NOMO-1 (cell line): ENCODE measurements at regions not wholly inside any gene's neighbourhood (a gene's known extent, or its start where the extent isn't known, plus 50 kb on each side); places are given as distances from the start of the nearest gene placed in this dataset.
"Not testable (repeated sequence)": the region's sequence is repeated elsewhere in the genome, so short reads cannot be mapped to it uniquely, and the experiment has no call there.

ENCODE experiments used
- DNase-seq, 2 experiments: peaks; one replicate each; lab custom pipeline; 2025; ENCODE audit not compliant: unreplicated experiment in 2 of 2; lab: John Stamatoyannopoulos, UW

DNA sequence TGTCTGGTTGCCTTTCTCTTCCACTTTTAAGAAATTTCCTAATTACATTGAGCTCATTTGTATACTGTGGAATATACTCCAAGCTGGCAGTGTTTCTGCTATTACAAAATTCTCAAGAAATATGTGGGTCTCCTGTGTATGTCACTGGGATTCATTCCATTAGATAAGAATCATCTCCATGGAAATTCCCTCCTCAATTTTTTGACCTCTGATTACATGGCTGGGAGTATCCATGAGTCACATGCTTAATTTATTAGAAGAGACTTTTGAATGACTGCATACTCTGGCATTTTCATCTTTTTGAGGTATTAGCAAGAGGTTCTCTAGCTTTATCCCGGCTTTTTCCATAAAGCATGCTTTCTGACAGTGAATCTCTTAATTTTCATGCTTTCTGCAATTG, 665.5 kb upstream of the CNTNAP5 start:
- no peak for DNase-seq

DNA sequence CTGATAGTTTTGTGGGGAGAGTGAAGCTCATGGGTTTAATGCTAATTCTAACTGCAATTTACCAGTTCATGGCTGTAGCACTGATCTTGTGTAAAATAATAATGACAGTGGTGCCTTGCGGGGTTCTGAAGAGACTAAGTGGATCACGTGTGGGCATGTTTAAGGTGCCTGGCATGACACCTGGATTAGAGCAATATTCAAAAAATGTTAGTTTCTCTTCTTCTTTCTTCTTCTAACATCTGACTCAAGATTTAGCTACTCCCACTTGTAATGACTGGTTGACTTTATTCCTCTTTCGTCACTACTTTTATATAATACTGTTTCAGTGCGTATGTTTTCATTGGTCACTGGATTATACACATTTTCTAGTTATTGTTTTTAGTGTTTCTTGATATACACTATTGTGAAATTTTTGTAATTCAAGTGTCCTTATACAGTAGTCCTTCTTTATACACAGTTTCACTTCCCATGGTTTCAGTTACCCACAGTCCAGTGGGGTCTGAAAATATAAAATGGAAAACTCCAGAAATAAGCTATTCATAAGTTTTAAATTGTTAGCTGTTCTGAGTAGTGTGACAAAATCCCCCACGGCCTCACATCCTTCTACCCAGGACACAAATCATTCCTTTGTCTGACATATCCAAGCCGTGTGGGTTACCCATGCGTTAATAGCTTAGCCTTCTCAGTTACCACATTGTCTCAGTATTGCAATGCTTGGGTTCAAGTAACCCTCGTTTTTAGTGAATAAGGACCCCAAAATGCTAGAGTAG, 662.2 kb upstream of the CNTNAP5 start:
- DNase-seq, result no peak

DNA sequence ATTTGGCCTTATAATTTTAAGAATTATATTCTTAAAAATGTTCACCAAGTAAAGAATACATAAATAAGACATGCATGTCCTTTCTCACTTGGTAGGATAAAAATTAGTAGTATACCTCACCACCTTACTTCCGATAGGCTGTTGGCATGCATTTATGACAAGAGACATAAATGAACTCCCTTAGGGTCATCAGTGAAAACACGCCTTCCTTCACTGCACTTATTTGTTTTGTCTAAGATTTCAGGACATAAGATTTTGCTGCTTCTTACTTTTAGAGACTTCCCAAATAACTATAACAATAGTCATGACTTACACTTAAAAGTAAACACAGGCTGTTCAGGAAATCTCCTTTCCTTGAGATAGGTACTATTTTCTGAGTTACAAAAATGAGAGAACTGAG, 661.3 kb upstream of the CNTNAP5 start:
- DNase-seq, result no peak

DNA sequence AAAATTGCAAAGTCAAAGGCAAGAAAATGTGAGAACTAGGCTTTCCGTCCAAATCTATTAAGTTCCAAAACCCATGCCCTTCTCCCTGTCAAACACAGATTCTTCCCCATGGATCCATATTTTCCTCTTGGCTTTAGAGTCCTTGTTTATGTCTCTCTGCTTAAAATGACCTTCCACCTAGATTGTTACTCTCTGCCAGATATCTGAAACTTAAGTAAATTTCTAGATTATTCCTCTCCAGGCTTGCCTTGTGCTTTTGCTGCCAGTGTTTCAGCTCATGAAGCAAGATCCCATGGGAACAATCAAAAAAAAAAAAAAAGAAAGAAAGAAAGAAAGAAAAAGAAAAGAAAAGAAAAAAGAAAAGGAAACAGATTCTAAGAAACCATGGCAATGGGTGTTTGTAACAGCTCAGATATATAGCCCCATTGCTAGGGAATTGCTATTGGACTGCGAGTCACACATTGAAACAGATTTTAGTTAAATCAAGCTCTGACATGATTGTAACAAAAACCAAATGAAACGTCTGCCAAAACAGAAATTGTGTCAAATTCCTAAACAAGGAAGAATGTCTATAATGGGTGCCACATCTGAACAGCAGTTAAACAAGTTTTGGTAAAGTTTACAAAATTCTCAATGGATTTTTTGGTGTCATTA, 660.7 kb upstream of the CNTNAP5 start:
- no peak for DNase-seq

DNA sequence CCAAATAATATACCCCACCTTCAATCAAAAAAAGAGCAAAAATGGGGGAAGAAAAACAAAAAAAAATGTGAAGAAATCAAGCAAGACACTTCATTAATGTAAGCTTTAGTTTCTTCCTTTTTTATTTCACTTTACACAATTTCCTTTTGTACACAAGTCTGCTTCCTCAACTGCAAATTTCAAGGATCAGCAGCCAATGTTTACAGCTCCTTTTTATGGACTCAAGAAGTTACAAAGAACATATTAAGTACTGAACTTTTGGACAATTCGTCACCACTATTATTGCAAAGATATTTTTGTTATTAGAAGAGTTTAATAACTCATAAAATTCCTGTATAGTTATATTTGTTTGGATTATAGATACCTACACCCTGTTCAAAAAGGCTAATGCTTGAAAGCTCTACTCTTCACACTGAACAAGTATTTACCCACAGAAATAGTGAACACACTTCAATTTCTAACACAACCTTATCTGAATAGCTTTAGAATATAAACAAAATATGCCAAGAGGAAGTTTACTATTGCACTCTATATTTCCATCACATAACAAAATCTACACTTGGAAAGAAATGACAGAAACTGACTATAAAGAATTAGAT, 658.7 kb upstream of the CNTNAP5 start:
- no peak for DNase-seq

DNA sequence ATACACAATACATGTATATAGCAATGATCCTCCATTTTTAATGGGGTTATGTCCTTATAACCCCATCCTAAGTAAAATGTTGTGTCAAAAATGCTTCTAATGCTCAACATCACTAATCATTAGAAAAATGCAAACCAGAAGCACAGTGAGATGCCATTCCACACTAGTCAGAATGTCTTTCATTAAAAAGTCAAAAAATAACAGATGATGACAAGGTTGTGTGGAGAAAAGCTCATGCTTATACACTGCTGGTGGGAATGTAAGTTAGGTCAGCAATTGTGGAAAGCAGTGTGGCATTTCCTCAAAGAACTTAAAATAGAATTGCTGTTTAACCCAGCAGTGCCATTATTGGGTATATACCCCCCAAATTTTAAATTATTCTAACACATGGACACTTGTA, 654.9 kb upstream of the CNTNAP5 start:
- no peak for DNase-seq

DNA sequence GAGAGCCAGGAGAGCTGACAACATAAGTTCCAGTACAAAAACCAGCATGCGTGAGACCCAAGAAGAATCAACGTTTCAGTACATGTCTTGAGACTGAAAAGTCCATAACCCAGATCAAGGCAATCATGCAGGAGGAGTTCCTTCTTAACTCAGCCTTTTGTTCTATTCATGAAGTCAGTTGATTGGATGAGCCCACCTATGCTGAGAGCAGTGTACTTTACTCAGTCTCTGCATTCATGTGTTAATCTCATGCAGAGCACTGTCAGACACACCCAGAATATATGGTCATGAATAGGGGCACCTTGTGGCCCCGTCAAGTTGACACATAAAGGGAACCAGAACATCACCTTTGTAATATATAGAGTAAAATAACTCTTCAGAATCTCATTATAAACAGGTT, 653.6 kb upstream of the CNTNAP5 start:
- DNase-seq, result no peak

DNA sequence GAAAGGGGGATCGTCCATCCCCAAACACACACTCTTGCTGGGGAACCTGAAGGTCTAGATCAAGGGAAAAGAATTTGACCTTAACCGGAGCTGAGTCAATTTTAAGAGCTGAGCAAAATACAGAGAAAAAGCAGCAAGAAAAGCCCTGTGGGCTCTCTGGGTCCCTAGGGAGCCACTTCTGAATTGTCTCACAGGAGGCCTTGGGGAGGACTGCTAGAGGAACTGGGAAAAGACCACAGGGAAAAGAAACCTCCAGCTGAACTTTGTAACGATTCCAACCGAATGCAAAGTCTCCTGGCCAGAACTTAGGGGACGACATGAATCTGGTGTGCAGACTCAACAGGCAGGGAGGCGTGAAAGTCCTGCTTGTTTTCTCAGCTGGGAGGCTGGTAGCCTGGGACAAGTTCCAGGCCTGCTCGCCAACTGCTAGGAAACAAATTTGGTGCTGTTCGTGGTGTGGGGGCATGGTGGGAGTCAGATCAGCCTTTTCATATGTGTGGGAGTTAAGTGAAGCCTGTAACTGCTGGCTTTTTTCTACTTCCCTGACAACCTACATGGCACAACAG, 644.6 kb upstream of the CNTNAP5 start:
- no peak for DNase-seq

DNA sequence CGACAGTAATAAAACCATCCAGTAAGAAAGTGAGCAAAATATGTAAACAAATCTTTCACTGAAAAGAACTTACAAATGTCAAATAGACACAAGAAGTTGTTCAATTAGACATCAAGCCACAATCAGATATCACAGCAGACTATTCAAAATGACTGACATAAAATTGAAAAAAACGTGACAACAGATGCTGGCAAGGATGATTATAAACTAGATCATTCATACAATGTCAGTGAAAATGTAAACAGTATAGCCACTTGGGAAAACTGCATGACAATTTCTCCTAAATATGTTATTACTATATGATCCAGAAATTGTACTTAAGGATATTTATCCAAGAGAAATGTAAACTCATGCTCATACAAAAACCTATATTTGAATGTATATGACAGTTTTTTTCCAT, 609.4 kb upstream of the CNTNAP5 start:
- DNase-seq, result no peak

DNA sequence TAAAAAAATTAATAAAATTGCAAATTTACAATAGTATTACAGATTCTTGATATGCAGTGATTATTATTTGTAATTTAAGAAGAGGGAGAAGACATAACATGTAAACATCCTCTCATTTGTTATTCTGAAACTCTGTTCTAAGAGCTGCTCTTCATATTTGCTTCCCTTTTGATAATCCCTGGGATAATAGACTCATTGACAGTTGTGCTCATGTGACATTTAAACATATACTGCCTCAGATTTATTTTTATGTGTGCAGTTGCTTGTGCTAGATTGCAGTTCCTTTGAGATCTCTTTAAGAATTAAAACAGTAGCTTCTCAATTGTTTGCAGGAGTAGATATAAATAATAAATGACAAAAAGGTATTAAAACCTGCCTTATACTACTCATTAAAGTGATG, 605.1 kb upstream of the CNTNAP5 start:
- no peak for DNase-seq

DNA sequence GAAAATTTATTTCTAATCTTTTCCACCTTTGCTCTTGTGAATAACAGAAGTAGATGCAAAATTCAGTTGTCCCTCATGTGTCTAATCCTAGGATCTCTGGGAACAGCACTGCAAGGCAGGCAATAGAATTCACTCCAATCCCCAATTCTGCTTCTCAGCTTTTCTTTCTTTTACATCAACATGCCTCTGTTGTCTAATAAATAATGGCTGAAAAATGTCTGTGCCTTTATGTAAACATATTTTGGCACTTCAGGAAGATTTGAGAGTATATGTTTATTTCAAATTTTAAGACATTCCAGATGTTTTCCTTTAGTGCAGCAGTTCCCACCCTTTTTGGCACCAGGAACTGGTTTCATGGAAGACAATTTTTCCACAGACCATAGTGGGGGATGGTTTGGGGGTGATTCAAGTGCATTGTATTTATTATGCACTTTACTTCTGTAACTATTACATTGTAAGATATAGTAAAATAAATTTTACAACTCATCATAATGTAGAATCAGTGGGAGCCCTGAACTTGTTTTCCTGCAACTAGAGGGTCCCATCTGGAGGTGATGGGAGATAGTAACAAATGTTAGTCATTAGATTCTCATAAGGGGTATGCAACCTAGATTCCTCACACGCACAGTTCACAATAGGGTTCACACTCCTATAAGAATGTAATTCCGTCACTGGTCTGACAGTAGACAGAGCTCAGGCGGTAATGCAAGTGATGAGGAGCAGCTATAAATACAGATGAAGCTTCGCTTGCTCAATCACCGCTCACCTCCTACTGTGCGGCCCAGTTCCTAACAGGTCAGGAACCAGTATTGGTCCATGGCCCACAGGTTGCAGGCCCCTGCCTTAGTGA, 590.3 kb upstream of the CNTNAP5 start:
- no peak for DNase-seq

DNA sequence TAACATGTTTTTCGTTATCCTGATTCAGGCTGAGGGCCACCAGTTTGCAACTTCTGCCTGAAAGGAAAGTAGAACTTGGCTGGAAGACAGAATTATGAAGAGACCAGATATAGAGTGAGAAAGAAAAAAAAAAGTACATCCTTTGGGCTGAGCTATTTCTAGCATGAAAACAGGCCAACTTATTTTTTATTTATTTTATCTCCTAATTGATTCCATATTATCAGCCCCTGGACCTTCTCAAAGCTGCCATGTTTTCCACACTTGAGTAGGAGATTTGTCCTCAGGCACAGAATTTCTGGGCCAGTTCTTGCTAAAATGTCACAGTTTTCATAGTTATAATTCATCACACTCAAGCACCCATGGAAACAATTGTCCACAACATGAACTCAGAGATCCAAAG, 586.8 kb upstream of the CNTNAP5 start:
- DNase-seq, result no peak

DNA sequence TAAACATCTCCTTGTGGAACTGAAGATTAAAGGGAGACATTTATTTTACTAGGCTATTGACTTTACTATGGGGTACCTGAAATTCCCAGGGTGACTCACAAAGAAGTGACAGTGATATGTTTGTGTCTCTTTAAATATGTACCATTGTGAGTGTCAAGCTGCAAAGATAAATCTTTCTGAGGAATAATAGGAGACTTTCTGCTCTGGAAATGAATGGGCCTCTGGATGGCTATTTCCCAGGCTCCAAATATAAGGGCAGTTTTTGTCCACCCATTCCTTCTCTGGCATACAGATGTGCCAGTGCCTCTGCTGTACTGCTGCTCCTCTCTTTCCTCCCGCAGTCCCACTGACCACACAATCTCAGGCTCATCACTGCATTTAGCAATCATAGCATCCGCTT, 586.4 kb upstream of the CNTNAP5 start:
- no peak for DNase-seq

DNA sequence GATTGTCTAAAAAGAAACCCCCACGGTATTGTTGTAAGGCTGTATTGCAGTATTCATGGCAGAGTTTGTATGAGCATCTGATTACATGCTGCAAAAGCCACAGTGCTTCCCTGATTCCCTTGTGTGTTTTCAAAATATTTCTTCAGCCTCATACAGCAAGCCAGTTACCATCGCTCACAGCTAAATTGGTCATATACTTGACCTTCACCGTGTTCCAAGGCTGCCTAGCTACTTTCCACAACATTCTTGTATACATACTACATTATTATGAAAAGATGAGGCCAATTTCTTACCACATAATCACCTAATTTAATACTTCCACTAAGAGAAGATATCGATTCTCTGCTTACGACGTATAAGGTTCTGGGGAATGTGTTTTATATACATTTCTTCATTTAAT, 576.3 kb upstream of the CNTNAP5 start:
- DNase-seq, result no peak

DNA sequence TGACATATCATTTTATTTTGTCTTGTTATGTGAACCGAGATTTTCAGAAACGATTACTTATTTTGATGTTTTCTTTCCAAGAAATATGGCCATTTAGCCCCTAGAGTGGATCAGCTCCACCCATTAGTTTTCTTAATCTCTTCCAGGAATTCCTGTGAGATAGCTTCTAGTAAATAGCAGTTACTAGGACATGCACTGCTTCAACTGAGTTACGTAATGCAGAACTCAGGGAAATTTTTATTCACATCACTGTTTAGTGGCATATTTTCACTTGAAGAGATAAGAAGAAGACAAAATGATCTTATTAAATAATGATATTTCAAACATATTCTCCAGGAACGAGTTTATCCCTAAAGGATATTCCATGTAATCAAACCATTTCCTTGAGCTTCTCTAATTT, 573.5 kb upstream of the CNTNAP5 start:
- DNase-seq, result no peak

DNA sequence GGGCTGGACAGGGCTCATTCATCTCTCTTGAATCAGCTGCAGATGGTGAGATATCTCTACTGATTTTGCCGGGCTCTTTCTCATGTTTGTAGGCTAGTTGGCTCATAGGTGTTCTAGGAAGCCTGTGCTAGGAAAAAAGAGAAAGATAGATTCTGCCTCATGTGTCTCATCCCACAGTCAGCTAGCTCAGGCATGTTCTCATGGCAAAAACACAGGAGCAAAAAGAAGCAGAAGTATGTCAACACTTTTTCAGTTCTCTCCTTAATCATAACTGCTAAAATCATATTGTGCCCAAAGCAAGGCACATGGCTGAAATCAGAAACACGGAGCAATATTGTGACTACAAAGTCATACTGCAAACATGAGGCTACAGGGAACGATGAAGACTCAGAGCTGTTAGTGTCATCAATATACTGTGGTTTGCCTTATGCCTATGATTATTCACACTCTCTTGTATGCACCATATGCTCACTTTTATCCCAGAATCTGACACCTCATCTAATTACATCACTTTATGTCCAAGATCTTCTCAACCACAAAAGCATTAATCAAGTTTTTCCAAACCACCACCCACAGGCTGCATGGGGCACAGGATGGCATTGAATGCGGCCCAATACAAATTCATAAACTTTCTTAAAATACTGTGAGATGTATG, 571.9 kb upstream of the CNTNAP5 start:
- DNase-seq, result no peak

DNA sequence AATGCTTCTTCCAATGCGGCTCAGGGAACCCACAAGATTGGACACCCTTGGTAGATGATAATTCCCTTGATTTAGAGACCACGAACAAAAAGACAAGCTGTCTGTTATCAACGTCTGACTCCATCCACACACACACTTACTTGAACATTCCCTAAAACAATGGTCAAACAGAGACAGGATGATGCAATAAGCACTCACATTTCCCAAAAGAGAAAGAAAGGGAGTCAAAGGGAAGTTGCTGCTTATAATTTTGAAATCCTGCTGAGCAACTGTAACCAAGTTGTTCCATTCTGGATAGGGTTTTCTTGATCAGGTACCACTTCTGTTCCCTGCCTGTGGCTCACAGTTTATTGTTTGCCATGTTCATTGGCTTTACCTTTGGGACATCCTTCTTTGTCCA, 571.3 kb upstream of the CNTNAP5 start:
- DNase-seq, result no peak

DNA sequence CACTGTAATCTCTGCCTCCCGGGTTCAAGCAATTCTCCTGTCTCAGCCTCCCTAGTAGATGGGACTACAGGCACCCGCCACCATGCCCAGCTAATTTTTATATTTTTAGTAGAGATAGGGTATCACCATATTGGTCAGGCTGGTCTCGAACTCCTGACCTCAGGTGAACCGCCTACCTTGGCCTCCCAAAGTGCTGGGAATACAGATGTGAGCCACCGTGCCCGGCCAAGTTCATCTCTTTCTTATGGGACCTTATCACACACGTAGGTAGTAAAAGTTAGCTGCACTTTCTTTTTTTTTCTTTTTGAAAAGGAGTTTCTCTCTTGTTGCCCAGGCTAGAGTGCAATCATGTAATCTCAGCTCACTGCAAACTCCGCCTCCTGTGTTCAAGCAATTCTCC, 569.9 kb upstream of the CNTNAP5 start:
- DNase-seq, result not testable (repeated sequence)

DNA sequence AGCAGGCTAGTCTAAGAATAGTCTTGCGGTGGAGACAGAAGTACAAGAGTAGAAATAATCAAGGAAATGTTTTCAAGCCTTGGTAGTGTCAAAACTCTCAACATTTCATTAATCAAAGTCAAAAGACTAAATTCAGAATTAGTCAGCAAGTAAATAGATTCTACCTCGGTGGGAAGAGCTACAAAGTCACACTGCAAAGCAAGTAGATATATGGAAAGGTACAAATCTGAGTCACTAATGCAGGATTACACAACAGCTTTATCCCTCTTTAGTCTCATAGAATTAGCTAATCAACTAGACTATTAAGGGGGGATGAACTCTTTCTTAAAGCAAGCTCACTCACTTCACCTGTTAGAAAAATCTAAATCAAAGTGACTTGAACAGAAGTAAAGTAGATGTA, 568.7 kb upstream of the CNTNAP5 start:
- no peak for DNase-seq

DNA sequence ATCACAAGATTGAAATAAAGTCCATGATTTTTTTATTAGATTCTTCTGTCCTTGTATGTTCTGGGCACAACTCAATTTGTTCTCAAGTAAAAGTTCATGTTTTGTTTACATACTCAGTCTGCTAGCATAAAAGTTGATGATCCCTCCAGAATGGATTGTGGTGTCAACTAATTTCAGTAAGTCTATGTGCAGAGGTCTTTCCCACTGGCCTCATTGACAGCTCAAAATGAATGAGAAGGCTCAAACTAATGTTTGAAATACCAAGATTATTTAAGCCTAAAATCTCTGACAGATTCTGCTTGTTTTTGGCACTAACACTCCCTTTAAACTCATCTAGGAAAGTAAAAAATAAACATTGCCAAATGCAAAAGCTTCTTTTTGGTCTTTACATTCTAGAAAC, 561.2 kb upstream of the CNTNAP5 start:
- no peak for DNase-seq

DNA sequence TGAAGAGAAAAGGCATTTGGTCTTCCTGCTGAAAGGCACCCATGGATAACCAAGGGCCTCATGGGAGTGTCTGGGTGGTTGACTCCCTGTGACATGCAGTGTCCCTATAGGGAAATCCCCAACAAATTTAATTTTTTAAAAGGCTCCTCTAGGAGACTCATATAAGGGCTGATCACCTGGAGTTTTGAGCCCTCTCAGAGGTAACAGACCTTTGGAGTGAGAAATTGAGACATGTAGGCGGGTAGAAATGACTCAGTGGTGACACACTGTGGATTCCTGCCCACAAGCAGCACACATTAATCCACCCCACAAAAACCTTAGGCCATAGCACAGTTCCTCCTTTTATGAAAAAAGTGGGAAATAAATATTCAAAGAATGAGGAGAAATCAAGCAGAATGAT, 557.0 kb upstream of the CNTNAP5 start:
- DNase-seq, result no peak
